Lung (tissue), 11 donors: ENCODE measurements at regions not wholly inside any gene's neighbourhood (a gene's known extent, or its start where the extent isn't known, plus 50 kb on each side); places are given as distances from the start of the nearest gene placed in this dataset.

Experiments
- ATAC-seq: fragments of 200-7000 bp; cut with Tn5 transposase; one replicate; pipeline ENCODE4 v1.9.1; 2020; ENCODE audit warnings: moderate number of reproducible peaks; ENCODE audit not compliant: insufficient read depth, low FRiP score
- DNase-seq, 3 donors: peaks; one replicate each; pipeline ENCODE4 v3.0.0-alpha.2; 2013 to 2017
- H3K27ac ChIP-seq, 2 donors: one replicate each; pipeline ENCODE4 v1.5.1; 2013; ENCODE audit warnings: mild to moderate bottlenecking in 2 of 2, moderate library complexity in 2 of 2, control low read depth in 1 of 2, inconsistent platforms in 1 of 2, low read depth in 1 of 2, low read length in 1 of 2
- H3K27me3 ChIP-seq, 3 donors: one replicate each; pipeline ENCODE4 v1.5.1; 2013; ENCODE audit warnings: low read length in 2 of 3; ENCODE audit not compliant: control insufficient read depth in 3 of 3, insufficient read depth in 3 of 3
- H3K36me3 ChIP-seq, 4 donors: one replicate each; pipeline ENCODE4 v1.5.1; 2013; ENCODE audit warnings: low read length in 4 of 4, mild to moderate bottlenecking in 1 of 4, moderate library complexity in 1 of 4; ENCODE audit not compliant: control insufficient read depth in 4 of 4, insufficient read depth in 4 of 4
- H3K4me1 ChIP-seq, 5 donors: one replicate each; pipeline ENCODE4 v1.5.1; 2013; ENCODE audit warnings: low read length in 5 of 5, mild to moderate bottlenecking in 2 of 5, moderate library complexity in 1 of 5; ENCODE audit not compliant: control insufficient read depth in 5 of 5, insufficient read depth in 5 of 5
- H3K4me3 ChIP-seq: one replicate; pipeline ENCODE4 v1.5.1; 2013; ENCODE audit warnings: mild to moderate bottlenecking, control low read depth, moderate library complexity
- H3K9ac ChIP-seq, 2 donors: one replicate each; pipeline ENCODE4 v1.5.1; 2013; ENCODE audit warnings: low read length in 2 of 2, control low read depth in 1 of 2; ENCODE audit not compliant: insufficient read depth in 1 of 2
- H3K9me3 ChIP-seq, 4 donors: one replicate each; pipeline ENCODE4 v1.5.1; 2013; ENCODE audit warnings: low read length in 3 of 4, mild to moderate bottlenecking in 1 of 4, moderate library complexity in 1 of 4; ENCODE audit not compliant: control insufficient read depth in 4 of 4, insufficient read depth in 3 of 4
- CTCF ChIP-seq: IDR thresholded peaks from 2 replicates; pipeline ENCODE4 v1.5.1; 2012; ENCODE audit warnings: mild to moderate bottlenecking; ENCODE audit errors: control extremely low read depth, extremely low read depth
- WGBS, 2 donors: extraction: QIAGEN DNeasy Blood & Tissue Kit; methylation state at CpG; one replicate each; pipeline ENCODE4 v1.1.7; 2013; 5-methylcytosine and 5-hydroxymethylcytosine counted together
- donor health status: control.
- donor health status: control.
- donor health status: Bipolar disorder and iron deficiency.
- donor health status: healthy.
- donor health status: DM: yes; HTN: yes; CAD: no.

- no peak overlapping the region for H3K4me3 ChIP-seq
- ATAC-seq, result no peak
- H3K27ac ChIP-seq, result no peak overlapping the region
- no peak for TF ChIP-seq CTCF
- no peak overlapping the region for H3K9ac ChIP-seq
- no peaks in the 10 kb centered on the region for H3K9me3 ChIP-seq
- no peaks in the 10 kb centered on the region for H3K36me3 ChIP-seq
- WGBS, 2 donors, result 53 to 62% methylated on average over 3 of the region's 3 CpGs
- DNase-seq, result no peak
- H3K27me3 ChIP-seq, result no peaks in the 10 kb centered on the region
- no peaks in the 10 kb centered on the region for H3K4me1 ChIP-seq
Observed at GRCh38 chr6:15968519-15968918, 160.4 kb upstream of the MYLIP start.

GRCh38 chr6:15966000-15966520, 162.8 kb upstream of the MYLIP start:
- no peak for DNase-seq
- Histone ChIP-seq H3K4me1 (no peaks in the 10 kb centered on the region), H3K27ac (no peak overlapping the region), H3K9ac (no peak overlapping the region), H3K9me3 (peaks cover 0 to 2% (median 0%) of the 10 kb centered on the region in 4 donors), H3K27me3 (no peaks in the 10 kb centered on the region), H3K4me3 (no peak overlapping the region), H3K36me3 (no peaks in the 10 kb centered on the region)
- WGBS, 2 donors, result 91 to 96% methylated on average over 5 of the region's 5 CpGs
- no peak for ATAC-seq
- no peak for TF ChIP-seq CTCF

GRCh38 chr6:15962449-15962764, 166.5 kb upstream of the MYLIP start:
- Histone ChIP-seq H3K27ac (peak overlapping the region in 1 of 2 donors; percentile 13), H3K36me3 (no peaks in the 10 kb centered on the region)

More at GRCh38 chr6:15962449-15962764, 166.5 kb upstream of the MYLIP start:
- no peak for ATAC-seq
- WGBS, 2 donors, result 46 to 49% methylated on average over 2 of the region's 2 CpGs
- Histone ChIP-seq H3K4me3 (no peak overlapping the region), H3K4me1 (no peaks in the 10 kb centered on the region), H3K9me3 (peaks cover 0 to 3% (median 0%) of the 10 kb centered on the region in 4 donors), H3K9ac (no peak overlapping the region), H3K27me3 (no peaks in the 10 kb centered on the region)
- no peak for TF ChIP-seq CTCF
- DNase-seq, result peak in 2 of 3 donors; percentile 39 to 52
